ENCODE measurements at regions not wholly inside any gene's neighbourhood (a gene's known extent, or its start where the extent isn't known, plus 50 kb on each side); places are given as distances from the start of the nearest gene placed in this dataset.

GRCh38 chr13:78319101-78319627, 284.2 kb downstream of the POU4F1 start:
- TF ChIP-seq ZSCAN22 (CRISPR knock-in tag; IDR thresholded peaks at IDR 0.05) = no peak
- no peak for TF ChIP-seq ZNF256 (CRISPR knock-in tag; conservative IDR thresholded peaks at IDR 0.05)
- TF ChIP-seq ATF4 (CRISPR knock-in tag; IDR thresholded peaks at IDR 0.05) = no peak
- no peak for TF ChIP-seq ZNF879 (CRISPR knock-in tag; IDR thresholded peaks at IDR 0.05)
- TF ChIP-seq DZIP1 (CRISPR knock-in tag; IDR thresholded peaks at IDR 0.05) = no peak
- TF ChIP-seq ZNF207 (IDR thresholded peaks at IDR 0.05; ENCODE audit: borderline replicate concordance) = no peak
- no peak for TF ChIP-seq ZNF790 (CRISPR knock-in tag; IDR thresholded peaks at IDR 0.05; ENCODE audit: borderline replicate concordance)
- no peak for TF ChIP-seq CBX5 (CRISPR knock-in tag; IDR thresholded peaks at IDR 0.05; ENCODE audit: borderline replicate concordance)
- TF ChIP-seq, protein P1, sequence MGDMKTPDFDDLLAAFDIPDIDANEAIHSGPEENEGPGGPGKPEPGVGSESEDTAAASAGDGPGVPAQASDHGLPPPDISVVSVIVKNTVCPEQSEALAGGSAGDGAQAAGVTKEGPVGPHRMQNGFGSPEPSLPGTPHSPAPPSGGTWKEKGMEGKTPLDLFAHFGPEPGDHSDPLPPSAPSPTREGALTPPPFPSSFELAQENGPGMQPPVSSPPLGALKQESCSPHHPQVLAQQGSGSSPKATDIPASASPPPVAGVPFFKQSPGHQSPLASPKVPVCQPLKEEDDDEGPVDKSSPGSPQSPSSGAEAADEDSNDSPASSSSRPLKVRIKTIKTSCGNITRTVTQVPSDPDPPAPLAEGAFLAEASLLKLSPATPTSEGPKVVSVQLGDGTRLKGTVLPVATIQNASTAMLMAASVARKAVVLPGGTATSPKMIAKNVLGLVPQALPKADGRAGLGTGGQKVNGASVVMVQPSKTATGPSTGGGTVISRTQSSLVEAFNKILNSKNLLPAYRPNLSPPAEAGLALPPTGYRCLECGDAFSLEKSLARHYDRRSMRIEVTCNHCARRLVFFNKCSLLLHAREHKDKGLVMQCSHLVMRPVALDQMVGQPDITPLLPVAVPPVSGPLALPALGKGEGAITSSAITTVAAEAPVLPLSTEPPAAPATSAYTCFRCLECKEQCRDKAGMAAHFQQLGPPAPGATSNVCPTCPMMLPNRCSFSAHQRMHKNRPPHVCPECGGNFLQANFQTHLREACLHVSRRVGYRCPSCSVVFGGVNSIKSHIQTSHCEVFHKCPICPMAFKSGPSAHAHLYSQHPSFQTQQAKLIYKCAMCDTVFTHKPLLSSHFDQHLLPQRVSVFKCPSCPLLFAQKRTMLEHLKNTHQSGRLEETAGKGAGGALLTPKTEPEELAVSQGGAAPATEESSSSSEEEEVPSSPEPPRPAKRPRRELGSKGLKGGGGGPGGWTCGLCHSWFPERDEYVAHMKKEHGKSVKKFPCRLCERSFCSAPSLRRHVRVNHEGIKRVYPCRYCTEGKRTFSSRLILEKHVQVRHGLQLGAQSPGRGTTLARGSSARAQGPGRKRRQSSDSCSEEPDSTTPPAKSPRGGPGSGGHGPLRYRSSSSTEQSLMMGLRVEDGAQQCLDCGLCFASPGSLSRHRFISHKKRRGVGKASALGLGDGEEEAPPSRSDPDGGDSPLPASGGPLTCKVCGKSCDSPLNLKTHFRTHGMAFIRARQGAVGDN (CRISPR knock-in tag; IDR thresholded peaks at IDR 0.05) = no peak
- TF ChIP-seq, protein P2, sequence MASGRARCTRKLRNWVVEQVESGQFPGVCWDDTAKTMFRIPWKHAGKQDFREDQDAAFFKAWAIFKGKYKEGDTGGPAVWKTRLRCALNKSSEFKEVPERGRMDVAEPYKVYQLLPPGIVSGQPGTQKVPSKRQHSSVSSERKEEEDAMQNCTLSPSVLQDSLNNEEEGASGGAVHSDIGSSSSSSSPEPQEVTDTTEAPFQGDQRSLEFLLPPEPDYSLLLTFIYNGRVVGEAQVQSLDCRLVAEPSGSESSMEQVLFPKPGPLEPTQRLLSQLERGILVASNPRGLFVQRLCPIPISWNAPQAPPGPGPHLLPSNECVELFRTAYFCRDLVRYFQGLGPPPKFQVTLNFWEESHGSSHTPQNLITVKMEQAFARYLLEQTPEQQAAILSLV (CRISPR knock-in tag; IDR thresholded peaks at IDR 0.05; ENCODE audit: borderline replicate concordance) = no peak
- TF ChIP-seq, protein P3, sequence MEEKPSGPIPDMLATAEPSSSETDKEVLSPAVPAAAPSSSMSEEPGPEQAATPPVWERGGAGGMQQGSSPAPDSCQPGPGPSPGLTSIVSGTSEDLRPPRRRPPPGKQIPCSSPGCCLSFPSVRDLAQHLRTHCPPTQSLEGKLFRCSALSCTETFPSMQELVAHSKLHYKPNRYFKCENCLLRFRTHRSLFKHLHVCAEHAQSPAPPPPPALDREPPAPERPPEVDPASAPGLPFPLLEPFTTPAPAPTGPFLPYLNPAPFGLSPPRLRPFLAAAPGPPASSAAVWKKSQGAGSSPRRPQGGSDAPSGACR (CRISPR knock-in tag; IDR thresholded peaks at IDR 0.05) = no peak
- H3K36me3 ChIP-seq (replicated peaks in 1 of 2; ENCODE audit: control insufficient read depth in 1 of 2, insufficient read depth in 2 of 2, low read length in 2 of 2) = no peaks in the 10 kb centered on the region

More at GRCh38 chr13:78319101-78319627, 284.2 kb downstream of the POU4F1 start:
- no peaks in the 10 kb centered on the region for H3K27me3 ChIP-seq (ENCODE audit: control insufficient read depth in 1 of 2, insufficient read depth in 2 of 2, low read length in 2 of 2)
- in situ Hi-C loops (cut with HindIII; ENCODE audit: extremely low pct_ligation_motif_present, low pct_unique_long_range_greater_than_20kb) (no loop called here), intact Hi-C loops (cut with micrococcal nuclease; ENCODE audit: unreplicated experiment) (no loop called here)
- WGBS (ENCODE audit: low lambda C conversion rate) = 53% methylated on average over 1 of the region's 1 CpG
- H3K4me2 ChIP-seq (ENCODE audit: low read depth, low read length) = no peak overlapping the region
- no peak overlapping the region for H2AFZ ChIP-seq (ENCODE audit: low read length)
- ChIA-PET CTCF (ENCODE audit: low intra/inter-chr PET ratio, low total read pairs) (no interaction called here), POLR2A (no interaction called here)
- no peaks in the 10 kb centered on the region for H4K20me1 ChIP-seq (ENCODE audit: insufficient read depth, low read length)
- ATAC-seq (peak; percentile 41; the same call in 1 of the 3 replicates), FAIRE-seq (no peak), DNase-seq (ENCODE audit: low spot score) (peak; percentile 2)
- no TSS peak for BruUV-seq (replicated peaks)
- no peaks in the 10 kb centered on the region for H3K79me2 ChIP-seq (ENCODE audit: insufficient read depth, low read length)
- H3K9ac ChIP-seq (ENCODE audit: insufficient read depth, low read depth, low read length) = no peak overlapping the region
- no peaks in the 10 kb centered on the region for H3K9me3 ChIP-seq (ENCODE audit: low read length)
- H3K4me1 ChIP-seq (ENCODE audit: insufficient read depth, low read length) = no peaks in the 10 kb centered on the region
- H3K27ac ChIP-seq (ENCODE audit: extremely low read length, insufficient read depth, low read length) = no peak overlapping the region
- no peak overlapping the region for H3K4me3 ChIP-seq (replicated peaks in 1 of 3; ENCODE audit: insufficient read depth in 1 of 3, low read depth in 2 of 3, low read length in 3 of 3)

Measured in HepG2 (cell line).